GM19468 (cell line): ENCODE measurements at regions not wholly inside any gene's neighbourhood (a gene's known extent, or its start where the extent isn't known, plus 50 kb on each side); places are given as distances from the start of the nearest gene placed in this dataset.
"Not testable (repeated sequence)": the region's sequence is repeated elsewhere in the genome, so short reads cannot be mapped to it uniquely, and the experiment has no call there.

Experiments
- ATAC-seq: cut with Tn5 transposase; IDR thresholded peaks from one replicate; pipeline ENCODE4 v1.9.1; 2021; ENCODE audit warnings: mild to moderate bottlenecking, moderate library complexity, moderate number of reproducible peaks; ENCODE audit not compliant: unreplicated experiment; ENCODE audit errors: extremely low read depth

GRCh38 chr13:81314461-81314860, 973.5 kb upstream of the SPRY2 start:
- no peak for ATAC-seq

GRCh38 chr13:81305928-81306327, 965.0 kb upstream of the SPRY2 start:
- no peak for ATAC-seq

DNA sequence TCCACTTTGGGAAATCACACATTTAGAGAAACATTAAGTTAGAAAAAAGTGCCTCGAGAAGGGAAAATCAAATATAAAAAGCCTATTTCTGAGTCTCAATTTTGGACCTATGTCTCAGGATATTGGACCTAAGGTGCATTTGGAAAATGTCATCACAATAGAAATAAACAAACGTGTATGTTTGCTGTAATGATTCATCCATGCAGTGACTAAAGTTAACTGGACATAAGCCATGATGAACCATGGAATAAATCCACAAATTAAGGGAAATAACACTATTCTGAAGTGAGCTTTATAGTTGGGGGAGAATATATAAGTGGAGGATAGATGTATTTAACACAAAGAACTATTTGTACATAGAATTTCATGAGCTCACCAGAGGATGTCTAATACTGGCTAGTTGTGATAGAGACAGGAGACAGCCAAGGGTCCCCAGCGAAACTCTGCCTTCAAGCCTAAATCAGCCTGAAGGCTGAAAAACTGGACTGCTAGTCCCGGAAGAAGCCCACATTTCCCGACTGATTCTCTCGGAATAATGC, 963.3 kb upstream of the SPRY2 start:
- ATAC-seq, result no peak

GRCh38 chr13:81302677-81303076, 961.8 kb upstream of the SPRY2 start:
- no peak for ATAC-seq

DNA sequence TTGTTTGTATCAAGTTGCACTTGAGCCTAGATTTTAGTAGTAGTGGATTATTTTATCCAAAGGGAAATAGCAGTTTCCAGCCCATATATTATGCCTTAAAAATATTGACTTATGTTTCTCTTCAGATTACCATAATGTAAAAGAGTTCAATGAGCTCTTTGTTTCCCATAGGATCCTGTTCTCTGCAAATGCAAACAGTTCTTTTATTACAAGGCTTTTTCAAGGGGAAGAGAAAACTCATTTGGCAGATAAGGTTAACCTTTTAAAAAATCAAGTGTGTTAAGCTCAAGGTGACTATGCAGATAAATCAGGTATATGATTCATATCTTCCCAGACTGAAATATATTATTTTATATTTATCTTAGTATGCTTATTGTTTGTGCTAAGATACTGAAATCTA, 961.2 kb upstream of the SPRY2 start:
- ATAC-seq, result no peak

DNA sequence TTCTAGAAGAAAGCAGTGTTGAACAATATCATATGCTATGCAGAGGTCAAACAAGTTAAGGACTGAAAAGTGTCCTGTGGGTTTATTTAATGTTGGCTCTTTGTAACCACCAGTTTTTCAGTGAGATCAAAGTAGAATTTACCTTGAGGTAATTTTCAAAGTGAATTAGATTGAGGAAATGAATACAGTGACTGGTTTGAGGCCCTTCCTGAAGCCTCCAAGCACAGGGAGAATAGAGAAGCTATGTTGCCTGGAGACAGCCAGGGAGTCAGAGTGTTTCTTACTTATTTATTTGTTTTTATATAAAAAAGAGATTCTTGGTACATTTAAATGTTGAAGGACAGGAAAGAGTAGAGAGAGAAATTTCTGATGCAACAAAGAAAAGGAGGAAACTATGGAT, 954.3 kb upstream of the SPRY2 start:
- ATAC-seq, result no peak

GRCh38 chr13:81293594-81294164, 952.8 kb upstream of the SPRY2 start:
- no peak for ATAC-seq

DNA sequence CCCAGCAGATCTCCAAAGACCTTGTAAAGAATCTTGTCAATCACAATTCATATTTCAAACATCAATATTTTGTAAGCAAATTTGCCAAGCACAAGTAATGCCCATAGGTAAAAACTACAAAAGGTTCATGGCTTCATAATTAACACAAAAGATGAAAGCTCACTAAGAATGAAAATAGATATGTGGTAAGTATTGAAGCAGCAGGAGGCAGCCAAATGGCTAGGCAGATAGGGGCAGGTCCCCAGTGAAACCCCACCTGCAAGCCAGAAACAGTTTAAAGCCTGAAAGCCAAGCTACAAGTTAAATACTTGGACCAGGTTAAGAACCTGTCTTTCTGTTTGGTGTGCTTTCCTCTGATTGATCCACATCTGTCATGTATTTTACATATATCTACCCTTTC, 942.6 kb upstream of the SPRY2 start:
- ATAC-seq, result no peak

DNA sequence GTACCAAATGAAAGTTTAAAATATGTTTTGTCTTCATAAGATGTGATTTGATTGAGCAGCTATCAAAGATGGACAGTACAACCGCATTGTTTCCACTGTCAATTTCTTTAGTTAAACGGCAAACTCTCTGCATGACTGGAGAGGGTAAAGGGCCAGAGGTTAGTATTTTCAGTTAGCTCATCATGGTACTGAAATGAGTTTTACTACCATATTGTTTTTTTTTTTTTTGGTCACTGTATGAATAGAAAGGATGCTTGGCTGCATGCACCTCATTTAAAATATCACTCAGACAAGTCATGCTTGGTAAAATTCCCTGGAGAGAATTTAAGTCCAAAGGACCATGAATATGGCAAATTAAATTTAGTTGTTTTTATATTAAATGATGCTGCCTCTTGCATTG, 942.1 kb upstream of the SPRY2 start:
- ATAC-seq, result no peak

DNA sequence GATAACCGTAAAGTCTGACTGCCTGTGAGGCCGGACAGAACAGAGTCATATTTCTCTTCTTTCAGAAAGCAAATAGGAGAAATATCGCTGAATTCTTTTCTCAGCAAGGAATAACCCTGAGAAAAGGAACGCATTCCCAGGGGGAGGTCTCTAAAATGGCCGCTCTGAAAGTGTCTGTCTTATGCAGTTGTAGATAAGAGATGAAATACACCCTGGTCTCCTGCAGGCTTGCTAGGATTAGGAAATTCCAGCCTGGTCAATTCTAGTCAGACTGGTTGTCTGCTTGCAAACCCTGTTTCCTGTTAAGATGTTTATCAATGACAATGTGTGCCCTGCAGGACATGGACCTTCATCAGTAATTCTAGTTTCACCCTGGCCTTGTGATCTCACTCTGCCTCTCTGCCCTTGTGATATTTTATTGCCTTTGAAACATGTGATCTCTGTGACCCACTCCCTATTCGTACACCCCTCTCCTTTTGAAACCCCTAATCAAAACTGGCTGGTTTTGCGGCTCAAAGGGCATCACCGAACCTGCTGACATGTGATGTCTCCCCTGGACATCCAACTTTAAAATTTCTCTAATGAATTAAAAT, 934.8 kb upstream of the SPRY2 start:
- ATAC-seq, result no peak

DNA sequence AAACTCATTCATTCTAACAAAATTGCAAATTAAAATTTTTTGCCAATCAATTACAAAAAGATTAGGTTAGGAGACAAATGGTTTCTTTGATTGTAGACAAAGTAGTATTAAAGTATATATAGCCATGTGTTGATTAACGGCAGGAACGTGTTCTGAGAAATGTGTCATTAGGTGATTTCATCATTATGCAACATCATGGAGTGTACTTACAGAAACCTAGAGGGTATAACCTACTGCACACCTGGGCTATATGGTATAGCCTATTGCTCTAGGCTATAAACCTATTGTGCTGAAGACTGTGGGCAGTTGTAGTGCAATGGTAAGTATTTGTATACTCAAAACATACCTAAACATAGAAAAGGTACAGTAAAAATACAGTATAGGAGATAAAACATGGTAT, 906.8 kb upstream of the SPRY2 start:
- ATAC-seq, result no peak

GRCh38 chr13:81246556-81246955, 905.6 kb upstream of the SPRY2 start:
- ATAC-seq, result no peak

DNA sequence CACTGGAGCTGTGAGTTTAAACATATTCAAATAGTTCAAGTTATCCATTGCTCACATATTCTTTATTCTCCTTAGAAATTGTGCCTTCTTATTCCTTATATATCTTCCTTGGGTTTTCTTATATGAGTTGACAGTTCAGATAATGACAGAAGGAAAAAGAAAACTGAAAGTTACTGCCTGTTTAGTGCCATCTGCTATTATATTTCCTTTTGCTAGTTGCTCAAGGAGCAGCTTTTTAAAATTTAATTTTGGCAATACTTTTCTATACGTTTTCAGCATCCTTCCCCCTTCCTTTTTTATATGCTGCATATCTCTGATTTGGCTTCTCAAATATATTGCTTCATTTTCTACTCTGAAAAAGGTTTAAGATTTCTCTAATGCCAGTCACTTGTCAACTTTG, 903.1 kb upstream of the SPRY2 start:
- no peak for ATAC-seq

- ATAC-seq, result no peak
These were observed 889.5 kb upstream of the SPRY2 start for GRCh38 chr13:81230386-81230785.

DNA sequence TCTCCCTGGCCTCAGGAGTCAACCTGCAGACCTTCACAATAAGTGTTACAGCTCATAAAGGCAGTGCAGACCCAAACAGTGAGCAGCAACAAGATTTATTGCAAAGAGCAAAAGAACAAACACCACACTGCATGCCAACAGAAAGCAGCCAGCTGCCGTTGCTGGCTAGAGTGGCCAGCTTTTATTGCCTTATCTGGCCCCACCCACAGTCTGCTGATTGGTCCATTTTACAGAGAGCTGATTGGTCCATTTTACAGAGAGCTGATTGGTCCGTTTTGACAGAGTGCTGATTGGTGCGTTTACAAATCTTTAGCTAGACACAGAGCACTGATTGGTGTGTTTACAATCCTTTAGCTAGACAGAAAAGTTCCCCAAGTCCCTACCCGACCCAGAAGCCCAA, 885.9 kb upstream of the SPRY2 start:
- not testable (repeated sequence) for ATAC-seq

DNA sequence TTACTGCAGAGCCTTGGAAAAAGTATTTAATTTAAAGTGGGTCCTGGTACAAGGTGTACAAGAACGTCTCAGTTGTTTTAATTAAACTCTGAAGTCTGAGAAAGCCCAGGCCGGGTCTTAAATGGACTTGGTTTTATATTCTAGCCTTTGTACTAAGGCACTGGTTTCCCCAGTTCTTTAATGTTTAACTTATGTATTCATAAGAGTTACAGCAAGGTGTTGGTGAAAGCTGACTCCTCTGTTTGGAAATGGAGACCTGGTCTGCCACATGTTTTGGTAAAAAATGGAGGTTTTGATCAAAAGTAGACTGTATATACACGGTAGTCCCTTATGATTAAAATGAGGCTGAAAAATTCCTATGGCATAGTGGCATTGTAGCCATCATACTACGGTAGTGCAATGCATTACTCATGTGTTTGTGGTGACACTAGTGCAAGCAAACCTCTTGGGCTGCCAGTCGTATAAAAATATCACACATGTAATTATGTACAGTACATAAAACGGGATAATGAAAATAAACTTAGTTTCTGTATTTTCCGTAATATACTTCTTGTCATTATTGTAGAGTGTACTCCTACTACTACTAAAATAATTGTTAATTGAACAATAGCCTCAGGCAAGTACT, 883.4 kb upstream of the SPRY2 start:
- no peak for ATAC-seq

DNA sequence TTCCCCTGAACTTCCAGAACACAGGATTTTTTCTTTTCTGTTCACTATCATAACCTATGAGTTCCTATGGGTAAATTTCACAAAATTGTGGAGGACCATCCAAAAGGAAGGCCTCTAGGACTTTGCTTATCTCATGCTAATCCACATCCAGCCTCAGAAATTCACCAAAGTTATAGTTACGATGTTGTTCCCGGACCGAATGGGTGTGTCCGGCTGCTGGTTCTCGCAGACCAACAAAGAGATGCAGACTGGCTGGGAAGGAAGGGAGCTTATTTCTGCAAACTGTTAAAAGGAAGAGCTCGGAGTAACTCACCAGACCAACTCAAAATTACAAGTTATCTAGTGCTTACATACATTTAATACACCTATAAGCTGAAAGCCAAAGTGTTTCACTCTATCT, 882.9 kb upstream of the SPRY2 start:
- ATAC-seq, result no peak

GRCh38 chr13:81211713-81212112, 870.8 kb upstream of the SPRY2 start:
- no peak for ATAC-seq

- no peak for ATAC-seq
These were observed 866.7 kb upstream of the SPRY2 start for GRCh38 chr13:81207636-81208035.

DNA sequence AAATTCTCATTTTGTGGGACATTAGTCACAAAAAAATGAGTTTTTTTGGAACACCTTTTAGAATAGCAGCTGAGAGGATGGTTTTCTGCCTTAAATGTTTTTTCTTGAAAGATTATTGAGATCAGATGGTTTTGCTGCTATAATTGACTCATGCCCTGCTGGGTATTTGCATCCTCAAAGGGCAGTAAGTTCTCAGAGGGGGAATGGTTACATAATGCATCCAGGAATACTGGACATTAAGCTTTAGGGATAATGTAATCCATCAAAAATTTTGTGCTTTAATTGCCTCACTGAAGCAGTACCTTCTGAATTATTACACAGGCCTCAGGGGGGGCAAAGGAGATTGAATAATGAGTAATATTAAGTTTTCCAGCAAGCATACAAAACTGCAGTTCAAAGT, 866.3 kb upstream of the SPRY2 start:
- no peak for ATAC-seq

- ATAC-seq, result no peak
These were observed 862.9 kb upstream of the SPRY2 start for GRCh38 chr13:81203783-81204182.

DNA sequence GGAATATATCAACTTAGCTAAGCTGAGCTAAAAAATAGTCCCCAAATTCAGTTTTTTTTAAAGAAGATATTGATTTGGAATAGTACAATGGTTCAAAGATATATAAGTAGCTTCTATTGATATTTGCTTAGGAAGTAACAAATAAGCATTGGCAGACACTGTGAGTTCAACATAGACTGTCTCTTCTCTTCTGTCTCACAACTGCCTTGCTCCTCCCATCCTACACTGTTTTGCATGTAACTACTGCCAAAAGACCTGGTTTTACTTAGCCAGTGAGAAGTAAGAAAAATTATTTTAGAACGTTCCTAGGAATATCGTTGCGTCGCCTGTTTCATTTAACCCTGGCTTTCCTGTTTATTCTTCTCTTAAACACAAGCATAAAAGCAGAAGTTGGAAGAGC, 859.0 kb upstream of the SPRY2 start:
- no peak for ATAC-seq
